Keratinocyte (primary cell): ENCODE measurements at regions not wholly inside any gene's neighbourhood (a gene's known extent, or its start where the extent isn't known, plus 50 kb on each side); places are given as distances from the start of the nearest gene placed in this dataset.

ENCODE experiments used
- EZH2 ChIP-seq: IDR thresholded peaks from one replicate; pipeline ENCODE4 v1.6.1; 2012; ENCODE audit warnings: inconsistent platforms, mild to moderate bottlenecking, low read length, moderate library complexity
- TF ChIP-seq, protein P1 (sequence below), 3 experiments: IDR thresholded peaks in 1 of 3; conservative IDR thresholded peaks in 1 of 3; optimal IDR thresholded peaks in 1 of 3; 2 replicates in 2 of 3; 3 replicates in 1 of 3; pipeline versions ENCODE3 to v1.5.1; 2011; ENCODE audit warnings: low read length in 3 of 3, mild to moderate bottlenecking in 3 of 3, moderate library complexity in 2 of 3, control low read depth in 1 of 3, inconsistent platforms in 1 of 3; ENCODE audit not compliant: insufficient read depth in 2 of 3; ENCODE audit errors: extremely low read depth in 1 of 3

DNA sequence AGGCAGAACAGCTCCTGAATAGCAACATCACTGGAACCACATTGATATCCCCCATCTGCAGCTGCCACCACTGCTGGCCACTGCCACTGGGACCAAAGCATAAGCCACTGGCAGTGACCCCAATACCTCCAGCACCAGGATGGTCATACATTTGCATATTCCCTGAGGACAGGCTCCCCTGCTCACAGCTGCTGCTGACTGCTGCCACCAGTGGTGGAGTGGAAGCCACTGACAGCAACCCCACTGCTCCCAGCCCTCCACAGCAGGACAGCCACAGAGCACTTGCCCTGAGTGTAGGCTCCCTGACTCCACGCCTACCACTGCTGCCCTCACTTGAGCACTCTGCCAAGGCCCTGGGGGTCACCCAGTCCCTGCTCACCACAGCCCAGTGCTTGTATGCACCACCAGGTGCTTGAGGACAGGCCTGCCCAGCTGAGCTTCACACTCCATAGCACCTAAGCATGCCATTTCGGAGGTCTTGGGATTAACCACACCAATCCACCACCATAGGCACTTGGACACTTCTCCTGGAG, 327.4 kb upstream of the RPS23 start:
- TF ChIP-seq, protein P1, sequence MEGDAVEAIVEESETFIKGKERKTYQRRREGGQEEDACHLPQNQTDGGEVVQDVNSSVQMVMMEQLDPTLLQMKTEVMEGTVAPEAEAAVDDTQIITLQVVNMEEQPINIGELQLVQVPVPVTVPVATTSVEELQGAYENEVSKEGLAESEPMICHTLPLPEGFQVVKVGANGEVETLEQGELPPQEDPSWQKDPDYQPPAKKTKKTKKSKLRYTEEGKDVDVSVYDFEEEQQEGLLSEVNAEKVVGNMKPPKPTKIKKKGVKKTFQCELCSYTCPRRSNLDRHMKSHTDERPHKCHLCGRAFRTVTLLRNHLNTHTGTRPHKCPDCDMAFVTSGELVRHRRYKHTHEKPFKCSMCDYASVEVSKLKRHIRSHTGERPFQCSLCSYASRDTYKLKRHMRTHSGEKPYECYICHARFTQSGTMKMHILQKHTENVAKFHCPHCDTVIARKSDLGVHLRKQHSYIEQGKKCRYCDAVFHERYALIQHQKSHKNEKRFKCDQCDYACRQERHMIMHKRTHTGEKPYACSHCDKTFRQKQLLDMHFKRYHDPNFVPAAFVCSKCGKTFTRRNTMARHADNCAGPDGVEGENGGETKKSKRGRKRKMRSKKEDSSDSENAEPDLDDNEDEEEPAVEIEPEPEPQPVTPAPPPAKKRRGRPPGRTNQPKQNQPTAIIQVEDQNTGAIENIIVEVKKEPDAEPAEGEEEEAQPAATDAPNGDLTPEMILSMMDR (optimal IDR thresholded peaks at IDR 0.05 in 1 of 3, IDR thresholded peaks at IDR 0.05 in 1 of 3, conservative IDR thresholded peaks at IDR 0.05 in 1 of 3; ENCODE audit: extremely low read depth in 1 of 3, insufficient read depth in 2 of 3, low read length in 3 of 3): no peak
- no peak for TF ChIP-seq EZH2
